Activated B cell treated with CpG ODN at 0.5 μM for 24 hours (primary cell): ENCODE measurements at regions not wholly inside any gene's neighbourhood (a gene's known extent, or its start where the extent isn't known, plus 50 kb on each side); places are given as distances from the start of the nearest gene placed in this dataset.

Experiments
- ATAC-seq: fragments of 200-7000 bp; cut with Tn5 transposase; one replicate; pipeline ENCODE4 v1.10.0; 2021; ENCODE audit warnings: low read depth, mild to moderate bottlenecking, moderate library complexity
- CTCF ChIA-PET: fragments of 350-600 bp; sonication (Branson Sonifier 250); formaldehyde crosslinking; loops from one replicate; lab custom pipeline; 2021; ENCODE audit warnings: antibody characterized with exemption; lab: Charles Lee
- POLR2A ChIA-PET: fragments of 350-600 bp; sonication (Branson Sonifier 250); formaldehyde crosslinking; loops from one replicate; lab custom pipeline; 2021; ENCODE audit warnings: antibody characterized with exemption; lab: Charles Lee
- DNase-seq: peaks from one replicate; pipeline ENCODE4 v3.0.0; 2022
- H3K27ac Mint-ChIP-seq: one replicate; pipeline ENCODE4 v1.8.0; 2020; ENCODE audit warnings: mixed read lengths
- H3K27me3 Mint-ChIP-seq: one replicate; pipeline ENCODE4 v1.8.0; 2021; ENCODE audit warnings: mixed read lengths
- H3K36me3 Mint-ChIP-seq: one replicate; pipeline ENCODE4 v1.8.0; 2021; ENCODE audit warnings: low read depth, mixed read lengths
- H3K4me1 Mint-ChIP-seq: one replicate; pipeline ENCODE4 v1.8.0; 2021; ENCODE audit warnings: mixed read lengths
- H3K4me3 Mint-ChIP-seq: one replicate; pipeline ENCODE4 v1.8.0; 2020; ENCODE audit warnings: mild to moderate bottlenecking, mixed read lengths
- H3K9me3 Mint-ChIP-seq: one replicate; pipeline ENCODE4 v1.8.0; 2020; ENCODE audit warnings: mixed read lengths
- intact Hi-C: fragments of 100-400 bp; cut with micrococcal nuclease; formaldehyde crosslinking; loops from one replicate; pipeline ENCODE4 v1.15.1; 2024
- TF ChIP-seq, protein P1 (sequence below): fragments of 200-600 bp; IDR thresholded peaks from one replicate; pipeline ENCODE4 v1.8.0; 2022; ENCODE audit warnings: antibody characterized with exemption, mild to moderate bottlenecking

GRCh38 chr18:75624869-75625268 lies 197.4 kb upstream of the SMIM21 start:
- H3K27me3 Mint-ChIP-seq, result no peaks in the 10 kb centered on the region
- intact Hi-C loops, result no loop called here
- DNase-seq (no peak), ATAC-seq (no peak)
- no peak overlapping the region for H3K4me3 Mint-ChIP-seq
- H3K9me3 Mint-ChIP-seq, result no peaks in the 10 kb centered on the region
- H3K27ac Mint-ChIP-seq, result no peak overlapping the region
- ChIA-PET CTCF (no interaction called here), POLR2A (no interaction called here)
- H3K4me1 Mint-ChIP-seq, result no peaks in the 10 kb centered on the region
- TF ChIP-seq, protein P1, sequence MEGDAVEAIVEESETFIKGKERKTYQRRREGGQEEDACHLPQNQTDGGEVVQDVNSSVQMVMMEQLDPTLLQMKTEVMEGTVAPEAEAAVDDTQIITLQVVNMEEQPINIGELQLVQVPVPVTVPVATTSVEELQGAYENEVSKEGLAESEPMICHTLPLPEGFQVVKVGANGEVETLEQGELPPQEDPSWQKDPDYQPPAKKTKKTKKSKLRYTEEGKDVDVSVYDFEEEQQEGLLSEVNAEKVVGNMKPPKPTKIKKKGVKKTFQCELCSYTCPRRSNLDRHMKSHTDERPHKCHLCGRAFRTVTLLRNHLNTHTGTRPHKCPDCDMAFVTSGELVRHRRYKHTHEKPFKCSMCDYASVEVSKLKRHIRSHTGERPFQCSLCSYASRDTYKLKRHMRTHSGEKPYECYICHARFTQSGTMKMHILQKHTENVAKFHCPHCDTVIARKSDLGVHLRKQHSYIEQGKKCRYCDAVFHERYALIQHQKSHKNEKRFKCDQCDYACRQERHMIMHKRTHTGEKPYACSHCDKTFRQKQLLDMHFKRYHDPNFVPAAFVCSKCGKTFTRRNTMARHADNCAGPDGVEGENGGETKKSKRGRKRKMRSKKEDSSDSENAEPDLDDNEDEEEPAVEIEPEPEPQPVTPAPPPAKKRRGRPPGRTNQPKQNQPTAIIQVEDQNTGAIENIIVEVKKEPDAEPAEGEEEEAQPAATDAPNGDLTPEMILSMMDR, result no peak
- H3K36me3 Mint-ChIP-seq, result no peaks in the 10 kb centered on the region

- POLR2A ChIA-PET, result no interaction called here
- H3K27ac Mint-ChIP-seq, result no peak overlapping the region
- ATAC-seq, result no peak
Observed at GRCh38 chr18:75621818-75622217, 194.3 kb upstream of the SMIM21 start.

DNA sequence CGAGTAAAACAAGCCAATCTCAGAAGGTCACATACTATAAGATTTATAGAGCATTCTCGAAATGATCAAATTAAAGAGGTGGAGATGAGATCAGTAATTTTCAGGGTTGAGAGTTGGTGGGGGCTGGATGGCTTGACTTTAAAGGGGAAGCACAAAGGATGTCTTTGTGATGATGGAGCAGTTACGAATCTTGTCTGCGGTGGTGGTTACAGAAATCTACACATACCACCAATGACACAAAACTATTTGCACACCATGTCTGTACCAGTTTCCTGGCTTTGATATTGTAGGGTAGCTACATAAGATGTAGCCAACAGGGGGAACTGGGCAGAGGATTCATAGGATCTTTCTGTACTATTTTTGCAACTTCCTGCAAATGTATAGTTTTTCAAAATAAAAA lies 190.6 kb upstream of the SMIM21 start:
- ChIA-PET POLR2A (no interaction called here), CTCF (no interaction called here)
- H3K4me1 Mint-ChIP-seq, result no peaks in the 10 kb centered on the region
- H3K4me3 Mint-ChIP-seq, result no peak overlapping the region
- ATAC-seq (no peak), DNase-seq (no peak)
- intact Hi-C loops, result no loop called here
- H3K27me3 Mint-ChIP-seq, result no peaks in the 10 kb centered on the region
- no peaks in the 10 kb centered on the region for H3K9me3 Mint-ChIP-seq
- no peak overlapping the region for H3K27ac Mint-ChIP-seq
- TF ChIP-seq, protein P1, result no peak
- no peaks in the 10 kb centered on the region for H3K36me3 Mint-ChIP-seq

More at GRCh38 chr18:75621818-75622217, 194.3 kb upstream of the SMIM21 start:
- H3K4me1 Mint-ChIP-seq, result no peaks in the 10 kb centered on the region
- DNase-seq, result no peak
- TF ChIP-seq, protein P1, result no peak
- H3K27me3 Mint-ChIP-seq, result no peaks in the 10 kb centered on the region
- intact Hi-C loops, result no loop called here
- H3K9me3 Mint-ChIP-seq, result no peaks in the 10 kb centered on the region
- no peak overlapping the region for H3K4me3 Mint-ChIP-seq
- H3K36me3 Mint-ChIP-seq, result no peaks in the 10 kb centered on the region
- CTCF ChIA-PET, result no interaction called here

- intact Hi-C loops, result no loop called here
- POLR2A ChIA-PET, result no interaction called here
- Mint-ChIP-seq H3K36me3 (no peaks in the 10 kb centered on the region), H3K27ac (no peak overlapping the region), H3K27me3 (no peaks in the 10 kb centered on the region), H3K9me3 (no peaks in the 10 kb centered on the region), H3K4me3 (no peak overlapping the region), H3K4me1 (no peaks in the 10 kb centered on the region)
- CTCF ChIA-PET, result no interaction called here
- no peak for ATAC-seq
- TF ChIP-seq, protein P1, result no peak
- DNase-seq, result no peak
Observed at GRCh38 chr18:75612456-75612855, 185.0 kb upstream of the SMIM21 start.

- Mint-ChIP-seq H3K27ac (no peak overlapping the region), H3K4me1 (no peaks in the 10 kb centered on the region), H3K27me3 (no peaks in the 10 kb centered on the region), H3K4me3 (no peak overlapping the region), H3K36me3 (no peaks in the 10 kb centered on the region), H3K9me3 (no peaks in the 10 kb centered on the region)
- ChIA-PET POLR2A (no interaction called here), CTCF (no interaction called here)
- DNase-seq (no peak), ATAC-seq (no peak)
- intact Hi-C loops, result no loop called here
- TF ChIP-seq, protein P1, result no peak
Observed at GRCh38 chr18:75607701-75608100, 180.2 kb upstream of the SMIM21 start.
